SK-N-MC (cell line): ENCODE measurements at regions not wholly inside any gene's neighbourhood (a gene's known extent, or its start where the extent isn't known, plus 50 kb on each side); places are given as distances from the start of the nearest gene placed in this dataset.

Experiments used
- DNase-seq: peaks from one replicate; pipeline ENCODE4 v3.0.0-alpha.2; 2011; ENCODE audit warnings: low read depth, low spot score
- H3K27ac ChIP-seq: fragments of 200-600 bp; sonication (generic); 2 replicates; pipeline ENCODE4 v1.5.1; 2016; ENCODE audit warnings: mixed run types
- H3K36me3 ChIP-seq: fragments of 200-600 bp; sonication (generic); 2 replicates; pipeline ENCODE4 v1.6.1; 2017; ENCODE audit warnings: antibody characterized with exemption, low read length, mixed read lengths; ENCODE audit not compliant: insufficient read depth
- H3K4me3 ChIP-seq: fragments of 200-600 bp; sonication (generic); 2 replicates; pipeline ENCODE4 v1.5.1; 2016
- H3K9ac ChIP-seq: fragments of 200-600 bp; sonication (generic); 2 replicates; pipeline ENCODE4 v1.8.0; 2017; ENCODE audit warnings: mixed run types, mixed read lengths; ENCODE audit not compliant: insufficient read length
- H3K9me3 ChIP-seq: fragments of 200-600 bp; sonication (generic); 2 replicates; pipeline ENCODE4 v1.6.1; 2017; ENCODE audit warnings: low read depth, mild to moderate bottlenecking, antibody characterized with exemption, low read length, moderate library complexity, mixed read lengths
- EZH2 ChIP-seq: fragments of 200-600 bp; sonication (generic); IDR thresholded peaks from one replicate; pipeline ENCODE4 v1.6.1; 2017; ENCODE audit warnings: antibody characterized with exemption
- FOXP2 ChIP-seq: optimal IDR thresholded peaks from 2 replicates; pipeline ENCODE3; 2011; ENCODE audit warnings: mild to moderate bottlenecking, moderate library complexity; ENCODE audit not compliant: insufficient read depth; ENCODE audit errors: extremely low read length, control extremely low read depth
- POLR2AphosphoS5 ChIP-seq: IDR thresholded peaks from 2 replicates; pipeline ENCODE4 v1.6.1; 2012; ENCODE audit warnings: mild to moderate bottlenecking, low read depth, low read length, borderline replicate concordance

DNA sequence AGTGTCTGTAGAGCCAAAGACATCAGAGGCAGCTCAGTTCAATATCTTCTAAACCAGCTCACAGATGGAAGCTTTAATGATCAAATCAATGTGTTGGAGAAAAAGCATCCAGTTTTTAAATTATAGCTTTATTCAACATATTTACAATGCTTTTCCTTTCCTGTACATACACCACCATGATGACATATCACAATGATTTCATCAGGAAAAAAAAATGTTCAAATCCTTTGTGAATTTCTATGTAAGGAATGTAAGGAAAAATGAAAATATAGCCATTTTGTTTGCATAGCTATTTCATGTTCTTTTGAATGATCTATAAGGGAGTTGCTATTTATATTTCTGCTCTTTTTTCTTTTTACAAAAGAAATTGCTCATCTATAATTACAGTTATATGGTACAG lies 134.7 kb upstream of the CDH20 start:
- H3K36me3 ChIP-seq, result no peaks in the 10 kb centered on the region
- TF ChIP-seq POLR2AphosphoS5 (no peak), EZH2 (no peak)
- DNase-seq, result no peak
- no peak overlapping the region for H3K4me3 ChIP-seq
- no peak overlapping the region for H3K9ac ChIP-seq
- H3K9me3 ChIP-seq, result no peaks in the 10 kb centered on the region
- no peak overlapping the region for H3K27ac ChIP-seq

DNA sequence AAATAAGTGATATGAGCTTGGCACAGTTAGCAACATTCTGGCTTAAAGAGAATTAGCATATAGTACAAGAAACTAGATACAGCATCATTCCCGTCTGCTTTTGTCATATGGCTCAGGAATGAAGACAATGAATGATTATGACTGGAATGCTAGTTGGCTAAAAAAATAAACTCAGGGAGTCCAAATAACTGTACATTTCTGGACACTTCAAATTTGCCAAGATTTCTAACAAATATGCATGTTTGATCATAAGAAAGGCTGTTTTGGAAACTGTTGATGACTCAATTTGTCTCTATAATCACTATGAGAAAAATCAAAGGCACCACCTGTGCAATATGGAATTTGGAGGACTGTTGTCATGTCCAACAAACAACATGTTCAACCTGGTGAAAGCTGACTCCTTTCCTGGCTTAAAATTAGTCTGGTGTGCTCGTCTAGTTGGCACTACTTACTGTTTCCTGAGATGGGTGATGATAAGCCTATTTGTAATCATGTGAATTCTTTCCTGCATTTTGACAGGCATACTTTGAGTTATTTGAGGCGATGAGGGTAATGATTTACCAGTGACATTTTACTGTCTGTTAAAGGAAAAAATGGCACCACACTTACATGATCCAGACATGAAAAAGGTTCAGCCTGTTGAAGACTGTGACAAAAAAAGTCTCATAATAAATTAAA lies 133.9 kb upstream of the CDH20 start:
- DNase-seq, result no peak
- Histone ChIP-seq H3K36me3 (no peaks in the 10 kb centered on the region), H3K9ac (no peak overlapping the region), H3K9me3 (no peaks in the 10 kb centered on the region), H3K27ac (no peak overlapping the region), H3K4me3 (no peak overlapping the region)
- TF ChIP-seq EZH2, result no peak
- TF ChIP-seq POLR2AphosphoS5, result no peak
- TF ChIP-seq FOXP2, result no peak

DNA sequence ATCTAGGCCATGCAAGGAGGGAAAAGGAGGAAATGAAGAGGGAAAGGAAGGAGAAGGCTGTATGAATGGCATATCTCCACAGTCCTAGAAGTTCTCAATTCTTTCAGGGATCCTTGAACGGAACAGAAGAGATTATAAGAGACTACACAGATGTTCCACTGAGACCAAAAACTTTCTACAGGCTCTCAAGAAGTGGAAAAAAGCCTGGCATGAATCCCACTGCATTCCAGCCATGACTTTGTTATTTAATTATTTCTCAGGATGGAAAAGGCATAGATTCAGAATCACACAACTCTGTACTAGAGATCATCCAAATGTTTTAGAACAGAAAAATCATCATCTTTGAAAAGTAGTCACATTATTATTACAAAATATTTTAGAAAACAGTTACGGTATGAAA lies 131.7 kb upstream of the CDH20 start:
- Histone ChIP-seq H3K36me3 (no peaks in the 10 kb centered on the region), H3K27ac (no peak overlapping the region), H3K4me3 (no peak overlapping the region), H3K9me3 (no peaks in the 10 kb centered on the region), H3K9ac (no peak overlapping the region)
- TF ChIP-seq FOXP2, result no peak
- TF ChIP-seq POLR2AphosphoS5, result no peak
- no peak for TF ChIP-seq EZH2
- DNase-seq, result no peak

DNA sequence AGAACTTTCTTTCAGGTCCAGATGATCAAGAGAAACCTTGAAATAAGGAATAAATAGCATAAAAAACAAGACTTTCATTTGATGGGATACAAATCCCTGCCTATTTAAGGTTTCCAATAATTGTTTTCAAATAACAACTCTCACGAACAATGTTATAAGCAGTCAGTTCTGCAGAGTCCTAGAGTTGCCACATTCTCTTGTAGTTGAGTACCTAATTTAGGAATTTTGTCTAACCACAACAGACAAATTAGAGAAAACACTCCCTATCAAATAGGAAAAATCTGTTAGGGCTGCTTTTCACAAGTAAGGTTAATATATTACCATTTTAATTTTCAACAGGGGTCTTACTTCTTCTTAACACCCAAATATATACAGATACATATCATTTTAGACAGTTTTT lies 130.1 kb upstream of the CDH20 start:
- TF ChIP-seq EZH2 (no peak), POLR2AphosphoS5 (no peak), FOXP2 (no peak)
- Histone ChIP-seq H3K9ac (no peak overlapping the region), H3K9me3 (no peaks in the 10 kb centered on the region), H3K27ac (no peak overlapping the region), H3K36me3 (no peaks in the 10 kb centered on the region), H3K4me3 (no peak overlapping the region)
- no peak for DNase-seq

DNA sequence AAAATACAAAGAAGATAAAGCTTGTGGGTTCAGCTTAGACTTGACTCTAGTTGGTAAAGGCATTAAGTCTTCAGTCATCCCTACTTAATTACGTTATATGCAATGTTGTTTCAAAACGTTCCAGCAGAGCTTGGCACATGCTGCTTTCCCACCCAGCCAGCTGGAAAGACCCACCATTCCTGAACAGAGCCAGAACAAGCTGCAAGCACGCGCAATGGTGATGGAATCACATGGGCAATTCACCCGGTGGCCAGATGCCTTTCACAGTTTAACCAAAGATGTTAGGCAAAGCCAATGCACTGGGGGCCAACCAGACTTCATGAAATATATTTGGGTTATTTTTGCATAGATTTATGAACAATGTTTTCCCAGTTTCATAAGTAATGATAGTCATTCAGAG lies 123.4 kb upstream of the CDH20 start:
- TF ChIP-seq FOXP2, result no peak
- TF ChIP-seq EZH2, result no peak
- no peak for TF ChIP-seq POLR2AphosphoS5
- no peak for DNase-seq
- Histone ChIP-seq H3K4me3 (no peak overlapping the region), H3K27ac (no peak overlapping the region), H3K9me3 (no peaks in the 10 kb centered on the region), H3K9ac (no peak overlapping the region), H3K36me3 (no peaks in the 10 kb centered on the region)

DNA sequence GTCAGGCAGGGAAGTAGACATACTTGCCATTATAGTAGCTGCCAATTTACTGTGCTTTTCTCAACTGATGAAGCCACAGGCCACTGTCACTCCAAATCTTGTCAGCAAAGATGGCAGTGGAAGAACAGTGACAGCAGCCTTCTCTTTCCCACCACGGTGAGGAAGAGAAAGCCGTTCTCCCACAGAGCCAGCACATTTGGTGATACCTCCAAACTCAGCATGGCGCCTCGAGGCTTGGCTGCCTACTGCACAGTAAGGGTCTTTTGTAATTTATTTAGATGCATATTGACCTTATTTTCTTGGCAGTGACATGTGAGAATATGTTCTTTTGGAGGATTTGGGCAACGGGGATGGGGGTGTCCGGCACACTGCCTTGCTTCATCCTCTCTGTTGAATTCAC lies 117.2 kb upstream of the CDH20 start:
- TF ChIP-seq POLR2AphosphoS5 (no peak), EZH2 (no peak), FOXP2 (no peak)
- no peak for DNase-seq
- Histone ChIP-seq H3K9me3 (no peaks in the 10 kb centered on the region), H3K4me3 (no peak overlapping the region), H3K36me3 (no peaks in the 10 kb centered on the region), H3K27ac (no peak overlapping the region), H3K9ac (no peak overlapping the region)

DNA sequence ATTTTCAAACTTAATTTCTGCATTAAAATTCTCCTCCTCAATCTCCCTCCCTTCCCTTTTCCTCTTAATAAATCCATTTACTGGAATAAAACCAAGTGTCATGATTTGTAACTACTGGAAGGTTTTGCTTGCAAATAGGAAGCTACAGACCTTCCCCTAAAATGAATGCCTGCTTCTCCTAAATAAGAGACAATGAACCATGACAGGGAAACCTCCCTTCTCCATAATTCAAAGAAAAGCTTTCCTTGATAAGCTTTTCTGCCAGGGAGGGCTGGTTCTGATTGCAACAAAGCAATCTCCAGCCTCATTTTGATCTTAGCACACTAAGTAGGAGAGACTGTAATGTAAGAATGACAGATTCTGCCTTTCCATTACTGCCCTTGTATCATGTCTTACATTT lies 111.0 kb upstream of the CDH20 start:
- DNase-seq, result no peak
- Histone ChIP-seq H3K36me3 (no peaks in the 10 kb centered on the region), H3K4me3 (no peak overlapping the region), H3K27ac (no peak overlapping the region), H3K9me3 (no peaks in the 10 kb centered on the region), H3K9ac (no peak overlapping the region)
- no peak for TF ChIP-seq FOXP2
- no peak for TF ChIP-seq POLR2AphosphoS5
- TF ChIP-seq EZH2, result no peak

DNA sequence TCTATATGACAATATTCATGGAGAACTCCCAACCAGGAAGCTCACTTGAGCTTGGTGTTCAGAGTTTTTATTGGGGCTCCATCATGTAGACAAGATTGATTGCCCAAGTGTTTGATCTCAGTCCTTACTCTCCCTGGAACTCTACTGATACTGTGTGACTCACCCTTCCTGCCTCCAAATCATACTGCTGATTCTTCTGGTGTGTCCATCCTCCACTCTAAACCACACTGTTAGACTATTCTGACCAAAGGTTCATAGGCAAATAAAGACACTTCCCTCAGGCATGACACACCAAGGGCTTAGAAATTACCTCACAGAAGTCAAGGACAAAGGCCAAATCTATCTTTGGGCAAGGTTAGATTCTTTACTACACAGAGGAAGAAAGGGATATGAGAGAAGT lies 107.9 kb upstream of the CDH20 start:
- Histone ChIP-seq H3K27ac (no peak overlapping the region), H3K36me3 (no peaks in the 10 kb centered on the region), H3K9me3 (no peaks in the 10 kb centered on the region), H3K9ac (no peak overlapping the region), H3K4me3 (no peak overlapping the region)
- no peak for DNase-seq
- TF ChIP-seq EZH2 (no peak), POLR2AphosphoS5 (no peak), FOXP2 (no peak)
